OCI-LY1 (cell line): ENCODE measurements at regions not wholly inside any gene's neighbourhood (a gene's known extent, or its start where the extent isn't known, plus 50 kb on each side); places are given as distances from the start of the nearest gene placed in this dataset.

Source experiments
- H2AFZ ChIP-seq: fragments of 200-600 bp; sonication (generic), shearing (Covaris generic); 2 replicates; pipeline ENCODE4 v1.6.0; 2014; ENCODE audit warnings: antibody characterized with exemption, mild to moderate bottlenecking, low read length
- H3F3A ChIP-seq: fragments of 200-600 bp; sonication (generic), shearing (Covaris generic); 2 replicates; pipeline ENCODE4 v1.6.0; 2014; ENCODE audit warnings: mild to moderate bottlenecking, antibody characterized with exemption, low read length, moderate library complexity; ENCODE audit not compliant: insufficient read depth
- H3K27ac ChIP-seq: fragments of 200-600 bp; sonication (generic); 2 replicates; pipeline ENCODE4 v1.5.1; 2014; ENCODE audit warnings: low read length, mixed run types, mild to moderate bottlenecking, low read depth; ENCODE audit not compliant: poor library complexity, severe bottlenecking
- H3K27me3 ChIP-seq: fragments of 200-600 bp; sonication (generic); 2 replicates; pipeline ENCODE4 v1.6.0; 2014; ENCODE audit warnings: antibody characterized with exemption, mild to moderate bottlenecking, low read length, moderate library complexity; ENCODE audit not compliant: insufficient read depth
- H3K36me3 ChIP-seq: fragments of 200-600 bp; sonication (generic); 2 replicates; pipeline ENCODE4 v1.6.1; 2014; ENCODE audit warnings: mild to moderate bottlenecking, antibody characterized with exemption, low read length, moderate library complexity, mixed read lengths; ENCODE audit not compliant: insufficient read depth
- H3K4me1 ChIP-seq: fragments of 200-600 bp; sonication (generic); 2 replicates; pipeline ENCODE4 v1.5.1; 2014; ENCODE audit warnings: mild to moderate bottlenecking, low read length, moderate library complexity; ENCODE audit not compliant: insufficient read depth, severe bottlenecking
- H3K4me2 ChIP-seq: fragments of 200-600 bp; sonication (generic), shearing (Covaris generic); 2 replicates; pipeline ENCODE4 v1.6.1; 2014; ENCODE audit warnings: low read length
- H3K4me3 ChIP-seq: fragments of 200-600 bp; sonication (generic); 2 replicates; pipeline ENCODE4 v1.5.1; 2014; ENCODE audit warnings: low read length, low read depth, mild to moderate bottlenecking, mixed read lengths; ENCODE audit not compliant: poor library complexity, severe bottlenecking
- H3K79me2 ChIP-seq: fragments of 200-600 bp; shearing (Covaris generic); 2 replicates; pipeline ENCODE4 v1.6.1; 2016; ENCODE audit warnings: mixed run types, low read length, mixed read lengths; ENCODE audit not compliant: insufficient read depth
- H3K9ac ChIP-seq: fragments of 200-600 bp; sonication (generic), shearing (Covaris generic); 2 replicates; pipeline ENCODE4 v1.6.1; 2014; ENCODE audit warnings: mild to moderate bottlenecking, low read length, mixed read lengths
- H3K9me2 ChIP-seq: fragments of 200-600 bp; sonication (generic), shearing (Covaris generic); 2 replicates; pipeline ENCODE4 v1.6.1; 2014; ENCODE audit warnings: low read depth, mild to moderate bottlenecking, low read length, mixed read lengths
- H3K9me3 ChIP-seq: fragments of 200-600 bp; shearing (Covaris generic); 2 replicates; pipeline ENCODE4 v1.6.1; 2014; ENCODE audit warnings: low read length, mixed read lengths
- H4K20me1 ChIP-seq: fragments of 200-600 bp; sonication (generic), shearing (Covaris generic); 2 replicates; pipeline ENCODE4 v1.6.0; 2016; ENCODE audit warnings: mild to moderate bottlenecking, low read length; ENCODE audit not compliant: insufficient read depth
- EZH2 ChIP-seq: fragments of 200-600 bp; sonication (generic), shearing (Covaris generic); IDR thresholded peaks from 2 replicates; pipeline ENCODE4 v1.8.0; 2017; ENCODE audit warnings: borderline replicate concordance, mixed run types, mild to moderate bottlenecking, antibody characterized with exemption, low read length, moderate library complexity, mixed read lengths
- TF ChIP-seq, protein P1 (sequence below): fragments of 200-600 bp; sonication (generic), shearing (Covaris generic); IDR thresholded peaks from 2 replicates; pipeline ENCODE4 v1.5.1; 2017; ENCODE audit warnings: mild to moderate bottlenecking, antibody characterized with exemption, low read length, moderate library complexity, mixed read lengths

DNA sequence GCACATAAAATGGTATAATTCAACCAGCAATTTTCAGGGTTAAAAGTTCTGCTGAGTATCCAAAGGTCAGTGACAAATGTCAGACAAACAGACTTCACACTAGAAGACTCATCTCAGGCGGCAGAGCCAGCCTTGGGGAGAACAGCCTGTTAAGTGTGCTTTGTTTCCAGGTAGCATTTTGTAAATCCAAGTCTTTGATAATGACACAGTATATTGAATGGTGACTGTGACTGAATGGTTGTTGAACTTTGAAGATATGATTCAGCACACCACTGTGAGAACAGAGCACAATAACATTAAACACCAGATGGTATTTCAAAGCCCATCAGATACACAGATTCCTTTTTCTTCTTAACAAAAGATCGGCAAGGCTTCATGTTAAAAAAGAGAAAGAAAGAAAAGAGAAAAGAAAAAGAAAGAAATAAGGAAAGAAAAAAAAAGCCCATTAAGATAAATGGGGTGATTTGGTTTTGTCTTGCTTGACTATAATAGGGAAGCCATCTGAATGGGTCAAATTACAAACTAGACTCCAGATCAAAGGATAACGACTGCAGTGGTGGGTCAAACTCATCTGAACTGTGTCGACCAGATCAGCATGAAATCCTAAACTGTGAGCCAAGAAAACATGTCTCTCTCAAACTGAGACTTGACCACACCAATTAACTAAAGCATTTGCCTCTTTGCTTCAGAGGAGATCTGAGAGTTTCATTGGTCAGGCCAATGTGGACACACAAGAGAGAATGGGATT, 313.0 kb upstream of the ZNF608 start:
- Histone ChIP-seq H2AFZ (peak overlapping the region; percentile 19; the same call in 1 of the 2 replicates), H3K9me3 (no peaks in the 10 kb centered on the region), H3K9ac (no peak overlapping the region), H3F3A (no peaks in the 10 kb centered on the region), H3K36me3 (no peaks in the 10 kb centered on the region), H3K4me3 (no peak overlapping the region), H3K27me3 (no peaks in the 10 kb centered on the region), H3K9me2 (no peaks in the 10 kb centered on the region), H4K20me1 (no peaks in the 10 kb centered on the region), H3K79me2 (no peaks in the 10 kb centered on the region), H3K27ac (peak overlapping the region; percentile 30), H3K4me1 (peaks cover 38% of the 10 kb centered on the region), H3K4me2 (no peak overlapping the region)
- TF ChIP-seq, protein P1, sequence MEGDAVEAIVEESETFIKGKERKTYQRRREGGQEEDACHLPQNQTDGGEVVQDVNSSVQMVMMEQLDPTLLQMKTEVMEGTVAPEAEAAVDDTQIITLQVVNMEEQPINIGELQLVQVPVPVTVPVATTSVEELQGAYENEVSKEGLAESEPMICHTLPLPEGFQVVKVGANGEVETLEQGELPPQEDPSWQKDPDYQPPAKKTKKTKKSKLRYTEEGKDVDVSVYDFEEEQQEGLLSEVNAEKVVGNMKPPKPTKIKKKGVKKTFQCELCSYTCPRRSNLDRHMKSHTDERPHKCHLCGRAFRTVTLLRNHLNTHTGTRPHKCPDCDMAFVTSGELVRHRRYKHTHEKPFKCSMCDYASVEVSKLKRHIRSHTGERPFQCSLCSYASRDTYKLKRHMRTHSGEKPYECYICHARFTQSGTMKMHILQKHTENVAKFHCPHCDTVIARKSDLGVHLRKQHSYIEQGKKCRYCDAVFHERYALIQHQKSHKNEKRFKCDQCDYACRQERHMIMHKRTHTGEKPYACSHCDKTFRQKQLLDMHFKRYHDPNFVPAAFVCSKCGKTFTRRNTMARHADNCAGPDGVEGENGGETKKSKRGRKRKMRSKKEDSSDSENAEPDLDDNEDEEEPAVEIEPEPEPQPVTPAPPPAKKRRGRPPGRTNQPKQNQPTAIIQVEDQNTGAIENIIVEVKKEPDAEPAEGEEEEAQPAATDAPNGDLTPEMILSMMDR: no peak
- no peak for TF ChIP-seq EZH2

DNA sequence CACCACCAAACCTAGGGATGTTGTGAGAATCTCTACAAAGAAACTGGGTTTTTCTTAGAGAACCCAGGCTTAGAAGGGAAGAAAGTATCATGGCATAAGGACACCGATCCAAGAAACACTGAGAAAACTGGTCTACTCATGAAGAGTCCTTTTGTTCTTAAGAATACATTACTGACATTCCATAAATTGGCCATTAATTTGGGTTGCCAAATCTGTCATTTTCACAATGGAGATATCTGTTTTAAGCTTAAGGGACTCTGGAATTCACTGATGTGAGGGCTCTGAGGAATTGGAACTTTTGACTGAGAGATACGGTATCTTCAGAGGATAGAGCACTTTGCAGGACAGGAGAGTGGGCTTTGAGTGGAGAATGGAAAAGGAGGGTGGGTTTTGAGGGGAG, 315.3 kb upstream of the ZNF608 start:
- peaks cover 39% of the 10 kb centered on the region for H3K4me1 ChIP-seq

DNA sequence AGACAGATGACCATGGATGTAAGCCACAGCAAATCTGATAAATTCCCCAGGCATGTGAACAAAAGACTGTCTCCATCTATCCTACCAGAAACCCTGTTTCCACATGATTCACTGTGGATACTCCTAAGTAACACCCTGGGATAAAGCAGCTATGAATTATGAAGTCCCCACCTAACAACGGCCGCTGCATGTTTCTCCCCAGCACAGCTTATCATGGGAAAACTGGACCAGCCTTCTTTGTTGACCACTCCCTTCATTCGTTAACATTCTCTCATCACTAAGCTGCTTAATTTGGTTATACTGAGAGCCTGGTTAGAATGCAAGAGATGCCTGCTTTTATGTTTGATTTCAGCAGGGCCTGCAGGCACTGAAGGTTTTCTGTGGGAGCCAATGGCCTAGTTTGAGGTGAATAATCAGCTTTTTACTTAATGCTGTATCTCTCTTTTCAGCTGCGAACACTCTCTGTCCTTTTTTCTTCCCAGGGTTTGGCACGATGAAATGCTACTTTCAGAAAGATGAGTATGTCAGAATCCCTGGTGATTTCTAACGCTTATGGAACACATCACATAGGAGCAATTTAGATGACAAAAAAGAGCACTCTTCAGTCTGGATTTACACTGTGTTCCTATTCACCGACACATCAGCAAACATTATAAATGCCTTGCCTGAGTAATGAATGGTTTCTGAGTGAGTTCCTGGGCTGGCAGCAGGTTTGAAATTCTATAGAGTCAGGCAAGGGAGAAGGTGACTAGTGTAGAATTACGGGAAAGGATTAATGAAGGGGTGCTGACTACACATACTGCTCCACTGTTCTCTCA, 318.4 kb upstream of the ZNF608 start:
- no peak overlapping the region for H3K4me2 ChIP-seq
- TF ChIP-seq, protein P1: no peak
- no peak for TF ChIP-seq EZH2
- H3K4me3 ChIP-seq: no peak overlapping the region
- no peak overlapping the region for H2AFZ ChIP-seq
- H3K27ac ChIP-seq: no peak overlapping the region
- H3F3A ChIP-seq: no peaks in the 10 kb centered on the region
- peaks cover 15% of the 10 kb centered on the region for H3K4me1 ChIP-seq
- H3K9ac ChIP-seq: no peak overlapping the region
- no peaks in the 10 kb centered on the region for H4K20me1 ChIP-seq
- no peaks in the 10 kb centered on the region for H3K36me3 ChIP-seq
- H3K9me3 ChIP-seq: no peaks in the 10 kb centered on the region
- H3K9me2 ChIP-seq: no peaks in the 10 kb centered on the region
- no peaks in the 10 kb centered on the region for H3K27me3 ChIP-seq
- H3K79me2 ChIP-seq: no peaks in the 10 kb centered on the region

More for the DNA sequence above, 315.3 kb upstream of the ZNF608 start:
- Histone ChIP-seq H3K9me3 (no peaks in the 10 kb centered on the region), H3K79me2 (no peaks in the 10 kb centered on the region), H3K36me3 (no peaks in the 10 kb centered on the region), H3K9ac (no peak overlapping the region), H3K4me2 (no peak overlapping the region), H4K20me1 (no peaks in the 10 kb centered on the region), H2AFZ (no peak overlapping the region), H3K9me2 (no peaks in the 10 kb centered on the region), H3K27me3 (no peaks in the 10 kb centered on the region), H3K4me3 (no peak overlapping the region), H3K27ac (no peak overlapping the region), H3F3A (no peaks in the 10 kb centered on the region)
- TF ChIP-seq, protein P1: no peak
- TF ChIP-seq EZH2: no peak
